ENCODE measurements at regions not wholly inside any gene's neighbourhood (a gene's known extent, or its start where the extent isn't known, plus 50 kb on each side); places are given as distances from the start of the nearest gene placed in this dataset.

DNA sequence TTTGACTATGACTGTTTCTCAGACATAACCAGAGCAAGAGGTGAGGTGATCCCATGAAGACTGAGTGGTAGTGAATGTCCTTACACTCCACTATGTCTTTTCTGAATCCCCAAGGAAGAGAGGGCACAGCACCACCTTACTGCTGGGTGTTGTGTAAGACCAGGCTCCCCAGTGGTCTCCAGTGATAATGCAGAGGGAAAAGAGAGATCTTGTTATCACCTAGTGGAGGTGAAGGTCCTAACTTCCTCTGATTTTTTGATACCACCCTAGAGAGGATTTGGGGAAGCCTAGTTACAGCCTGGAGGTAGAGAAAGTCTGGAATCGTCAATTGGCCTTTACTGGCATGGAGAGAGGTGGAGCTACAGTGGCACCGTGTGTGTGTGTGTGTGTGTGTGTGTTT lies 288.0 kb upstream of the BCHE start:
- in situ Hi-C loops (cut with MboI; ENCODE audit: low sequenced_read_pairs), result no loop called here
- DNase-seq, result no peak
- no peak overlapping the region for H2BK15ac ChIP-seq (ENCODE audit: low read depth, low read length)

More for the DNA sequence above, 288.0 kb upstream of the BCHE start:
- ChIA-PET POLR2A (ENCODE audit: unreplicated experiment) (no interaction called here), CTCF (no interaction called here)
- H4K5ac ChIP-seq (ENCODE audit: low read depth, low read length), result no peak overlapping the region
- no peak overlapping the region for H2AK9ac ChIP-seq (replicated peaks; ENCODE audit: low read depth, low read length, poor library complexity)
- intact Hi-C loops (cut with micrococcal nuclease), result no loop called here
- H3K23ac ChIP-seq (ENCODE audit: low read depth, low read length), result no peak overlapping the region
- no peak overlapping the region for H3K4me3 ChIP-seq (ENCODE audit: insufficient read depth, low read depth, low read length)
- no peaks in the 10 kb centered on the region for H3K27me3 ChIP-seq (ENCODE audit: control insufficient read depth, insufficient read depth, low read length)
- H4K91ac ChIP-seq (ENCODE audit: insufficient read depth, low read depth, low read length), result no peak overlapping the region
- 0 out of 2 replicates have a peak, but pooled peaks cover 2% of the 10 kb centered on the region for H3K9me3 ChIP-seq (ENCODE audit: control insufficient read depth, insufficient read depth, low read length)
- TF ChIP-seq, protein P1, sequence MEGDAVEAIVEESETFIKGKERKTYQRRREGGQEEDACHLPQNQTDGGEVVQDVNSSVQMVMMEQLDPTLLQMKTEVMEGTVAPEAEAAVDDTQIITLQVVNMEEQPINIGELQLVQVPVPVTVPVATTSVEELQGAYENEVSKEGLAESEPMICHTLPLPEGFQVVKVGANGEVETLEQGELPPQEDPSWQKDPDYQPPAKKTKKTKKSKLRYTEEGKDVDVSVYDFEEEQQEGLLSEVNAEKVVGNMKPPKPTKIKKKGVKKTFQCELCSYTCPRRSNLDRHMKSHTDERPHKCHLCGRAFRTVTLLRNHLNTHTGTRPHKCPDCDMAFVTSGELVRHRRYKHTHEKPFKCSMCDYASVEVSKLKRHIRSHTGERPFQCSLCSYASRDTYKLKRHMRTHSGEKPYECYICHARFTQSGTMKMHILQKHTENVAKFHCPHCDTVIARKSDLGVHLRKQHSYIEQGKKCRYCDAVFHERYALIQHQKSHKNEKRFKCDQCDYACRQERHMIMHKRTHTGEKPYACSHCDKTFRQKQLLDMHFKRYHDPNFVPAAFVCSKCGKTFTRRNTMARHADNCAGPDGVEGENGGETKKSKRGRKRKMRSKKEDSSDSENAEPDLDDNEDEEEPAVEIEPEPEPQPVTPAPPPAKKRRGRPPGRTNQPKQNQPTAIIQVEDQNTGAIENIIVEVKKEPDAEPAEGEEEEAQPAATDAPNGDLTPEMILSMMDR (conservative IDR thresholded peaks at IDR 0.05; ENCODE audit: low read depth, low read length), result no peak
- TF ChIP-seq RAD21 (IDR thresholded peaks at IDR 0.05; ENCODE audit: low read length) (no peak), BHLHE40 (IDR thresholded peaks at IDR 0.05; ENCODE audit: low read depth, low read length) (no peak), MAFK (IDR thresholded peaks at IDR 0.05; ENCODE audit: low read depth, low read length) (no peak), RCOR1 (IDR thresholded peaks at IDR 0.05; ENCODE audit: insufficient replicate concordance, low read length) (no peak), CEBPB (IDR thresholded peaks at IDR 0.05; ENCODE audit: low read depth, low read length) (no peak)
- no peaks in the 10 kb centered on the region for H3K4me1 ChIP-seq (ENCODE audit: control insufficient read depth, insufficient read depth, low read length)
- H3K4ac ChIP-seq (ENCODE audit: low read depth, low read length), result no peak overlapping the region
- no peak for ATAC-seq (ENCODE audit: low read depth)
- H3K79me1 ChIP-seq (ENCODE audit: low read depth in 1 of 2, low read length in 2 of 2), result no peaks in the 10 kb centered on the region
- H3K14ac ChIP-seq (replicated peaks; ENCODE audit: low read depth, low read length), result no peak overlapping the region
- H2BK5ac ChIP-seq (ENCODE audit: low read depth, low read length, poor library complexity, severe bottlenecking), result no peak overlapping the region
- H4K8ac ChIP-seq (ENCODE audit: low read depth in 2 of 2, low read length in 2 of 2), result no peak overlapping the region
- no CpG with 5 or more reads among the region's 2 CpGs for WGBS, 2 experiments (ENCODE audit: extremely low coverage in 2 of 2, insufficient read length in 1 of 2)
- H2AFZ ChIP-seq (replicated peaks; ENCODE audit: low read length, poor library complexity), result no peak overlapping the region
- dilution Hi-C loops (cut with HindIII; ENCODE audit: low sequenced_read_pairs, unreplicated experiment), result no loop called here
- no peak overlapping the region for H2AK5ac ChIP-seq (ENCODE audit: low read depth, low read length)
- H3K27ac ChIP-seq (ENCODE audit: insufficient read depth, low read length), result no peak overlapping the region
- H3K9ac ChIP-seq (ENCODE audit: low read depth, low read length), result no peak overlapping the region
- H3K56ac ChIP-seq (ENCODE audit: extremely low read depth, insufficient read depth, low read length), result no peak overlapping the region
- H2BK20ac ChIP-seq (ENCODE audit: low read depth, low read length), result no peak overlapping the region
- no peaks in the 10 kb centered on the region for H3K9me1 ChIP-seq (ENCODE audit: insufficient read depth, low read length)
- H3K4me2 ChIP-seq (ENCODE audit: low read depth, low read length), result no peak overlapping the region
- no peak overlapping the region for H3K18ac ChIP-seq (ENCODE audit: low read depth, low read length)
- H2BK120ac ChIP-seq (ENCODE audit: low read depth, low read length), result no peak overlapping the region
- no TSS peak for BruUV-seq (replicated peaks)
- H4K20me1 ChIP-seq (ENCODE audit: insufficient read depth, low read length), result no peaks in the 10 kb centered on the region
- no peaks in the 10 kb centered on the region for H3K36me3 ChIP-seq (ENCODE audit: control insufficient read depth, insufficient read depth, low read length)

Measured in IMR-90 (cell line).